Right lobe of liver (tissue), 4 donors: ENCODE measurements at regions not wholly inside any gene's neighbourhood (a gene's known extent, or its start where the extent isn't known, plus 50 kb on each side); places are given as distances from the start of the nearest gene placed in this dataset.

Experiments
- CTCF ChIP-seq, 4 donors: fragments of 200-600 bp in 3 of 4; fragments of 450-650 bp in 1 of 4; IDR thresholded peaks; one replicate each; pipeline versions ENCODE4 v1.5.1 to v1.8.0; 2016 to 2022; ENCODE audit warnings: antibody characterized with exemption in 4 of 4, mild to moderate bottlenecking in 2 of 4
- POLR2A ChIP-seq: fragments of 450-650 bp; IDR thresholded peaks from one replicate; pipeline ENCODE4 v1.6.1; 2017; ENCODE audit warnings: antibody characterized with exemption, mild to moderate bottlenecking
- donor health status: DM: no; HTN: no; CAD: no.
- donor health status: DM: no; HTN: no; CAD: no.
- donor health status: DM: no; HTN: yes; CAD: no.

GRCh38 chr6:166848979-166849748 is 107.2 kb downstream of the RNASET2 start:
- TF ChIP-seq CTCF (IDR thresholded peaks at IDR 0.05): no peak
- TF ChIP-seq POLR2A: no peak
